HL-60/S4 treated with phorbol 12-myristate 13-acetate at 8.2 ng/mL for 4 days and 3 days (cell line): ENCODE measurements at regions not wholly inside any gene's neighbourhood (a gene's known extent, or its start where the extent isn't known, plus 50 kb on each side); places are given as distances from the start of the nearest gene placed in this dataset.

ENCODE experiments used
- in situ Hi-C: fragments of 300-500 bp; cut with MboI; formaldehyde crosslinking; loops from 2 replicates; pipeline ENCODE4 v1.15.0; 2022; ENCODE audit warnings: low sequenced_read_pairs

GRCh38 chr13:99911965-99912566, 59.5 kb downstream of the ZIC5 start:
- in situ Hi-C loops = loop anchor here (10.0 to 25.0 kb wide), 2 partner anchors 325 to 603 kb away; no protein-coding TSS in a partner anchor

GRCh38 chr13:99911069-99911964, 60.2 kb downstream of the ZIC5 start:
- in situ Hi-C loops = loop anchor here (10.0 to 25.0 kb wide), 2 partner anchors 326 to 603 kb away; no protein-coding TSS in a partner anchor

GRCh38 chr13:99909836-99910619, 61.5 kb downstream of the ZIC5 start:
- in situ Hi-C loops = loop anchor here (10.0 to 25.0 kb wide), 2 partner anchors 327 to 605 kb away; no protein-coding TSS in a partner anchor

GRCh38 chr13:99909097-99909835, 62.3 kb downstream of the ZIC5 start:
- in situ Hi-C loops = loop anchor here (25.0 kb wide), 1 partner anchor 328 kb away; no protein-coding TSS in a partner anchor

GRCh38 chr13:99908140-99908803, 63.3 kb downstream of the ZIC5 start:
- in situ Hi-C loops = loop anchor here (25.0 kb wide), 1 partner anchor 329 kb away; no protein-coding TSS in a partner anchor

GRCh38 chr13:99907627-99908026, 63.9 kb downstream of the ZIC5 start:
- in situ Hi-C loops = loop anchor here (25.0 kb wide), 1 partner anchor 330 kb away; no protein-coding TSS in a partner anchor

GRCh38 chr13:99907038-99907437, 64.5 kb downstream of the ZIC5 start:
- in situ Hi-C loops = loop anchor here (25.0 kb wide), 1 partner anchor 330 kb away; no protein-coding TSS in a partner anchor

GRCh38 chr13:99905814-99906213, 65.8 kb downstream of the ZIC5 start:
- in situ Hi-C loops = loop anchor here (25.0 kb wide), 1 partner anchor 331 kb away; no protein-coding TSS in a partner anchor

- in situ Hi-C loops = loop anchor here (25.0 kb wide), 1 partner anchor 332 kb away; no protein-coding TSS in a partner anchor
These were observed 66.3 kb downstream of the ZIC5 start for GRCh38 chr13:99905224-99905623.

- in situ Hi-C loops = loop anchor here (25.0 kb wide), 1 partner anchor 334 kb away; no protein-coding TSS in a partner anchor
These were observed 68.4 kb downstream of the ZIC5 start for GRCh38 chr13:99903140-99903539.

- in situ Hi-C loops = loop anchor here (25.0 kb wide), 1 partner anchor 335 kb away; no protein-coding TSS in a partner anchor
These were observed 68.9 kb downstream of the ZIC5 start for GRCh38 chr13:99902657-99903056.

GRCh38 chr13:99900960-99901359, 70.6 kb downstream of the ZIC5 start:
- in situ Hi-C loops = loop anchor here (25.0 kb wide), 1 partner anchor 336 kb away; no protein-coding TSS in a partner anchor

- in situ Hi-C loops = no loop called here
These were observed 73.1 kb downstream of the ZIC5 start for GRCh38 chr13:99898421-99898820.

GRCh38 chr13:99897076-99897440, 74.5 kb downstream of the ZIC5 start:
- in situ Hi-C loops = no loop called here

GRCh38 chr13:99896369-99897075, 75.0 kb downstream of the ZIC5 start:
- in situ Hi-C loops = no loop called here

GRCh38 chr13:99895444-99896368, 75.9 kb downstream of the ZIC5 start:
- in situ Hi-C loops = no loop called here

- in situ Hi-C loops = no loop called here
These were observed 76.6 kb downstream of the ZIC5 start for GRCh38 chr13:99894840-99895443.
